GM12878 (cell line): ENCODE measurements at regions not wholly inside any gene's neighbourhood (a gene's known extent, or its start where the extent isn't known, plus 50 kb on each side); places are given as distances from the start of the nearest gene placed in this dataset.

Source experiments
- CTCF ChIP-seq, 3 experiments: IDR thresholded peaks in 2 of 3; conservative IDR thresholded peaks in 1 of 3; 2 replicates each; pipeline ENCODE4 v1.5.1; 2011; ENCODE audit warnings: low read depth in 3 of 3, low read length in 3 of 3, mild to moderate bottlenecking in 3 of 3, control low read depth in 2 of 3, moderate library complexity in 2 of 3, inconsistent platforms in 1 of 3, mixed read lengths in 1 of 3; ENCODE audit not compliant: control insufficient read depth in 2 of 3, insufficient read depth in 1 of 3; ENCODE audit errors: extremely low read depth in 1 of 3
- EP300 ChIP-seq, 2 experiments: fragments of 150-350 bp in 1 of 2; IDR thresholded peaks; 2 replicates each; pipeline ENCODE4 v1.6.1; 2011 to 2012; ENCODE audit warnings: low read depth in 2 of 2, low read length in 2 of 2, borderline replicate concordance in 1 of 2, improper control_type of control experiment in 1 of 2, inconsistent platforms in 1 of 2; ENCODE audit not compliant: control insufficient read depth in 1 of 2
- EZH2 ChIP-seq: IDR thresholded peaks from 2 replicates; pipeline ENCODE4 v1.6.1; 2012; ENCODE audit warnings: low read depth, mild to moderate bottlenecking, control low read depth, inconsistent platforms, low read length, borderline replicate concordance; ENCODE audit not compliant: control insufficient read depth
- SKIL ChIP-seq: fragments of 450-650 bp; IDR thresholded peaks from 2 replicates; pipeline ENCODE4 v1.6.1; 2017; ENCODE audit warnings: mild to moderate bottlenecking, low read depth, inconsistent platforms; ENCODE audit not compliant: poor library complexity, severe bottlenecking

GRCh38 chr4:187075514-187075913 lies 351.9 kb upstream of the FAT1 start:
- no peak for TF ChIP-seq CTCF (IDR thresholded peaks at IDR 0.05 in 2 of 3, conservative IDR thresholded peaks at IDR 0.05 in 1 of 3; ENCODE audit: control insufficient read depth in 2 of 3, extremely low read depth in 1 of 3, insufficient read depth in 1 of 3, low read depth in 3 of 3, low read length in 3 of 3)
- no peak for TF ChIP-seq EP300 (IDR thresholded peaks at IDR 0.05; ENCODE audit: borderline replicate concordance in 1 of 2, control insufficient read depth in 1 of 2, low read depth in 2 of 2, low read length in 2 of 2)
- no peak for TF ChIP-seq EZH2
- no peak for TF ChIP-seq SKIL
